ENCODE measurements at regions not wholly inside any gene's neighbourhood (a gene's known extent, or its start where the extent isn't known, plus 50 kb on each side); places are given as distances from the start of the nearest gene placed in this dataset.
A peak's percentile ranks its signal among the peaks of the same experiment; 100 is the strongest.

- H3K4me1 ChIP-seq (ENCODE audit: control insufficient read depth, insufficient read depth, low read length) = peaks cover 8% of the 10 kb centered on the region
- no peaks in the 10 kb centered on the region for H3K9me3 ChIP-seq (ENCODE audit: control insufficient read depth, insufficient read depth, low read length)
- H3K4me3 ChIP-seq (ENCODE audit: insufficient read depth, low read depth, low read length) = no peak overlapping the region
- dilution Hi-C loops (cut with HindIII; ENCODE audit: low sequenced_read_pairs, unreplicated experiment) = no loop called here
- no CpG with 5 or more reads among the region's 3 CpGs for WGBS, 2 experiments (ENCODE audit: extremely low coverage in 2 of 2, insufficient read length in 1 of 2)
- no peak overlapping the region for H4K8ac ChIP-seq (ENCODE audit: low read depth in 2 of 2, low read length in 2 of 2)
- no peak overlapping the region for H2AK9ac ChIP-seq (replicated peaks; ENCODE audit: low read depth, low read length, poor library complexity)
- ATAC-seq (ENCODE audit: low read depth) = peak; percentile 63
- peak; percentile 70 for DNase-seq
- no peak overlapping the region for H3K4ac ChIP-seq (ENCODE audit: low read depth, low read length)
- H3K9ac ChIP-seq (ENCODE audit: low read depth, low read length) = no peak overlapping the region
- no peak overlapping the region for H2AFZ ChIP-seq (replicated peaks; ENCODE audit: low read length, poor library complexity)
- no peak overlapping the region for H2BK120ac ChIP-seq (ENCODE audit: low read depth, low read length)
- 0 out of 2 replicates have a peak, but pooled peaks have one; percentile 13 for TF ChIP-seq CEBPB (IDR thresholded peaks at IDR 0.05; ENCODE audit: low read depth, low read length)
- TF ChIP-seq, protein P1, sequence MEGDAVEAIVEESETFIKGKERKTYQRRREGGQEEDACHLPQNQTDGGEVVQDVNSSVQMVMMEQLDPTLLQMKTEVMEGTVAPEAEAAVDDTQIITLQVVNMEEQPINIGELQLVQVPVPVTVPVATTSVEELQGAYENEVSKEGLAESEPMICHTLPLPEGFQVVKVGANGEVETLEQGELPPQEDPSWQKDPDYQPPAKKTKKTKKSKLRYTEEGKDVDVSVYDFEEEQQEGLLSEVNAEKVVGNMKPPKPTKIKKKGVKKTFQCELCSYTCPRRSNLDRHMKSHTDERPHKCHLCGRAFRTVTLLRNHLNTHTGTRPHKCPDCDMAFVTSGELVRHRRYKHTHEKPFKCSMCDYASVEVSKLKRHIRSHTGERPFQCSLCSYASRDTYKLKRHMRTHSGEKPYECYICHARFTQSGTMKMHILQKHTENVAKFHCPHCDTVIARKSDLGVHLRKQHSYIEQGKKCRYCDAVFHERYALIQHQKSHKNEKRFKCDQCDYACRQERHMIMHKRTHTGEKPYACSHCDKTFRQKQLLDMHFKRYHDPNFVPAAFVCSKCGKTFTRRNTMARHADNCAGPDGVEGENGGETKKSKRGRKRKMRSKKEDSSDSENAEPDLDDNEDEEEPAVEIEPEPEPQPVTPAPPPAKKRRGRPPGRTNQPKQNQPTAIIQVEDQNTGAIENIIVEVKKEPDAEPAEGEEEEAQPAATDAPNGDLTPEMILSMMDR (conservative IDR thresholded peaks at IDR 0.05; ENCODE audit: low read depth, low read length) = no peak
- TF ChIP-seq FOS (IDR thresholded peaks at IDR 0.05; ENCODE audit: low read depth, low read length) = peak; percentile 6; the same call in 1 of the 2 replicates
- peaks cover 7 to 29% of the 10 kb centered on the region in 2 experiments; a peak in 2 of 4 replicates for H3K79me1 ChIP-seq (ENCODE audit: low read depth in 1 of 2, low read length in 2 of 2)
- no peak overlapping the region for H4K5ac ChIP-seq (ENCODE audit: low read depth, low read length)
- H3K27ac ChIP-seq (ENCODE audit: insufficient read depth, low read length) = no peak overlapping the region
- H2BK5ac ChIP-seq (ENCODE audit: low read depth, low read length, poor library complexity, severe bottlenecking) = no peak overlapping the region
- peaks cover 3% of the 10 kb centered on the region; the same call in 1 of the 2 replicates for H3K36me3 ChIP-seq (ENCODE audit: control insufficient read depth, insufficient read depth, low read length)
- H3K27me3 ChIP-seq (ENCODE audit: control insufficient read depth, insufficient read depth, low read length) = no peaks in the 10 kb centered on the region
- no peak overlapping the region for H2BK15ac ChIP-seq (ENCODE audit: low read depth, low read length)
- no peak overlapping the region; the same call in 1 of the 2 replicates for H2BK20ac ChIP-seq (ENCODE audit: low read depth, low read length)
- H3K18ac ChIP-seq (ENCODE audit: low read depth, low read length) = no peak overlapping the region; the same call in 1 of the 2 replicates
- no peak overlapping the region for H3K56ac ChIP-seq (ENCODE audit: extremely low read depth, insufficient read depth, low read length)
- POLR2A ChIA-PET (ENCODE audit: unreplicated experiment) = no interaction called here
- H4K91ac ChIP-seq (ENCODE audit: insufficient read depth, low read depth, low read length) = no peak overlapping the region
- peak overlapping the region; percentile 55; the same call in 1 of the 2 replicates for H3K4me2 ChIP-seq (ENCODE audit: low read depth, low read length)
- intact Hi-C loops (cut with micrococcal nuclease) = loop anchor here (5.0 kb wide), 1 partner anchor 165 kb away; no protein-coding TSS in a partner anchor
- no TSS peak for BruUV-seq (replicated peaks)
- in situ Hi-C loops (cut with MboI; ENCODE audit: low sequenced_read_pairs) = loop anchor here (25.0 kb wide), 1 partner anchor 1445 kb away; no protein-coding TSS in a partner anchor
- CTCF ChIA-PET = interaction anchor here (0.6 to 1.2 kb wide), 3 partner anchors 12 to 737 kb away, joined by 3 read pairs; no protein-coding TSS in a partner anchor
- H3K14ac ChIP-seq (replicated peaks; ENCODE audit: low read depth, low read length) = 0 out of 2 replicates have a peak overlapping the region, but pooled peaks have one; percentile 1
- H3K23ac ChIP-seq (ENCODE audit: low read depth, low read length) = no peak overlapping the region
- H3K9me1 ChIP-seq (ENCODE audit: insufficient read depth, low read length) = peaks cover 9% of the 10 kb centered on the region
- H4K20me1 ChIP-seq (ENCODE audit: insufficient read depth, low read length) = peaks cover 5% of the 10 kb centered on the region; the same call in 1 of the 2 replicates
- H2AK5ac ChIP-seq (ENCODE audit: low read depth, low read length) = no peak overlapping the region
These were observed 366.9 kb downstream of the KLF12 start for GRCh38 chr13:73767191-73767741.
